ENCODE measurements at regions not wholly inside any gene's neighbourhood (a gene's known extent, or its start where the extent isn't known, plus 50 kb on each side); places are given as distances from the start of the nearest gene placed in this dataset.

- Histone ChIP-seq H3K4me3 (no peak overlapping the region), H3K9me3 (no peaks in the 10 kb centered on the region), H3K27me3 (no peaks in the 10 kb centered on the region), H3K36me3 (no peaks in the 10 kb centered on the region), H3K4me1 (no peaks in the 10 kb centered on the region), H3K27ac (no peak overlapping the region)
- no peak for DNase-seq
- TF ChIP-seq POLR2A (IDR thresholded peaks at IDR 0.05) (no peak), CTCF (IDR thresholded peaks at IDR 0.05) (peak; percentile 30 to 72 (median 62))
Observed at GRCh38 chr10:61140765-61141392, 196.9 kb upstream of the RHOBTB1 start.

- TF ChIP-seq CTCF (IDR thresholded peaks at IDR 0.05) (no peak), POLR2A (IDR thresholded peaks at IDR 0.05) (no peak)
- H3K27ac ChIP-seq: no peak overlapping the region
- no peak for DNase-seq
- no peaks in the 10 kb centered on the region for H3K4me1 ChIP-seq
- H3K9me3 ChIP-seq: no peaks in the 10 kb centered on the region
- H3K27me3 ChIP-seq: no peaks in the 10 kb centered on the region
- no peaks in the 10 kb centered on the region for H3K36me3 ChIP-seq
- H3K4me3 ChIP-seq: no peak overlapping the region
Observed at GRCh38 chr10:61139592-61139953, 195.6 kb upstream of the RHOBTB1 start.

- H3K36me3 ChIP-seq: no peaks in the 10 kb centered on the region
- H3K4me1 ChIP-seq: no peaks in the 10 kb centered on the region
- TF ChIP-seq POLR2A (IDR thresholded peaks at IDR 0.05): no peak
- TF ChIP-seq CTCF (IDR thresholded peaks at IDR 0.05): no peak
- H3K4me3 ChIP-seq: no peak overlapping the region
- H3K27me3 ChIP-seq: no peaks in the 10 kb centered on the region
- no peak overlapping the region for H3K27ac ChIP-seq
- DNase-seq: no peak
- H3K9me3 ChIP-seq: no peaks in the 10 kb centered on the region
Observed at GRCh38 chr10:61138708-61139591, 195.0 kb upstream of the RHOBTB1 start.

GRCh38 chr10:61136139-61136538 lies 192.2 kb upstream of the RHOBTB1 start:
- no peak overlapping the region for H3K4me3 ChIP-seq
- no peak for DNase-seq
- H3K4me1 ChIP-seq: no peaks in the 10 kb centered on the region
- H3K36me3 ChIP-seq: no peaks in the 10 kb centered on the region
- no peaks in the 10 kb centered on the region for H3K27me3 ChIP-seq
- no peak overlapping the region for H3K27ac ChIP-seq
- no peak for TF ChIP-seq POLR2A (IDR thresholded peaks at IDR 0.05)
- no peak for TF ChIP-seq CTCF (IDR thresholded peaks at IDR 0.05)
- H3K9me3 ChIP-seq: no peaks in the 10 kb centered on the region

GRCh38 chr10:61135276-61135721 lies 191.3 kb upstream of the RHOBTB1 start:
- peak in 1 of 3 donors; percentile 23 for DNase-seq
- TF ChIP-seq POLR2A (IDR thresholded peaks at IDR 0.05) (no peak), CTCF (IDR thresholded peaks at IDR 0.05) (no peak)
- H3K36me3 ChIP-seq: no peaks in the 10 kb centered on the region
- H3K27me3 ChIP-seq: no peaks in the 10 kb centered on the region
- H3K9me3 ChIP-seq: no peaks in the 10 kb centered on the region
- no peaks in the 10 kb centered on the region for H3K4me1 ChIP-seq
- H3K27ac ChIP-seq: no peak overlapping the region
- H3K4me3 ChIP-seq: no peak overlapping the region

All from Peyer's patch (tissue), 4 donors.